HG03280 (cell line): ENCODE measurements at regions not wholly inside any gene's neighbourhood (a gene's known extent, or its start where the extent isn't known, plus 50 kb on each side); places are given as distances from the start of the nearest gene placed in this dataset.
"Not testable (repeated sequence)": the region's sequence is repeated elsewhere in the genome, so short reads cannot be mapped to it uniquely, and the experiment has no call there.

Experiments used
- ATAC-seq: cut with Tn5 transposase; IDR thresholded peaks from one replicate; pipeline ENCODE4 v1.9.1; 2021; ENCODE audit warnings: mild to moderate bottlenecking, moderate library complexity; ENCODE audit not compliant: unreplicated experiment

DNA sequence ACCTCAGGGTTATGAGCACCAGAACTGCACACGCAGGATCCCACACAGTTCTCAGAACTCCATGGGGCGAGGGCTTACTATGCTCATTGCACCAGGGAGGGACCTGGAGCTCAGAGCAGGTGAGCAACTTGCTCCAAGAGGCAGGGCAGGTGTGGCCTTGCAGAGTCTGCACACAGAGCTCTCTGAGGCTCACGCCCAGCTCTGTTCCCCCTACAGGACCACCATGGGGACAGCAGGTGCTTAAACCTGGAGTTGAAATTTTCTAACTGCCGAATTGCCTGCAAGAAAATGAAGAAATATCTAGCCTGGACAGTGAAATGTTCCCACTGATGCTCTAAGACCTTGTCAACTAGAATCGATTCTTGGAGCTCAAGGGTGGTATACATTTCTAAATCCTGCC is 49.9 kb upstream of the MSMB start:
- not testable (repeated sequence) for ATAC-seq

- ATAC-seq: no peak
These were observed 50.4 kb upstream of the MSMB start for GRCh38 chr10:46096446-46096845.

- ATAC-seq: no peak
These were observed 51.0 kb upstream of the MSMB start for GRCh38 chr10:46096909-46097575.

DNA sequence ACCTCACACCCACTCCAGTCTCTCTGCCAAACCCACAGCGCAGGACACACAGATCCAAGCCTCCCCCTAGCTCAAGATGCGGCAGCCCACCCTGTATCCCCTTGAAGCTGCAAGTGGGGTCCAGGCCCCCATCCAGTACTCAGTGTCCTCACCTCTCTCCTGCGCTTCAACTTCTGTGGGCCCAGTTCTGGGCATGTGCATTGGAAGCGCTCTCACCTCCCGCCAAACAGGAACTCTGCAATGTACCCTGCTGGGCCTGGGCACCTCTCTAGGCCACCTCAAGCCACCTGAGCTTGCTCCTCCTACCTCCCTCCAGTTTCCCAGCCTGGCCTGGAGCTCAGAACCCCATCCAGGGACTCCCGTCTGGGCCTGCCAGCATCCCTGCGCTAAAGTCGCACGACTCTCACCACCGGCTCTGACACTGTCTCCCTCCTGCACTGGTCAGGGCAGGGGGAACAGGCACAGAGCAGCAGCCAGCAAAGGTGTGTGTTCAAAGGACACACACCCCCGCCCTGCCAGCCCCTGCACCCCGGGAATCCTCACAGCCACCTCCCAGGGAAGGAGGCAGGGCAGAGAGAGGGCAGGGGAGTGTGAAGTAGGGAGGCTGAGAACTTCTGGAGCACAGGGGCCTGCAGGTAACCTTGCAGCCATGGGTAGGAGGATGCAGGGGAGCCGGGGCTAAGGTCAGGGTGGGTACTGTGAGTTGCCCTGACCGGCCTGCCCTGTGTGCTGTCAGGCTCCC is 51.7 kb upstream of the MSMB start:
- no peak for ATAC-seq

GRCh38 chr10:46098386-46098785 is 52.3 kb upstream of the MSMB start:
- no peak for ATAC-seq

GRCh38 chr10:46098925-46099324 is 52.9 kb upstream of the MSMB start:
- not testable (repeated sequence) for ATAC-seq

DNA sequence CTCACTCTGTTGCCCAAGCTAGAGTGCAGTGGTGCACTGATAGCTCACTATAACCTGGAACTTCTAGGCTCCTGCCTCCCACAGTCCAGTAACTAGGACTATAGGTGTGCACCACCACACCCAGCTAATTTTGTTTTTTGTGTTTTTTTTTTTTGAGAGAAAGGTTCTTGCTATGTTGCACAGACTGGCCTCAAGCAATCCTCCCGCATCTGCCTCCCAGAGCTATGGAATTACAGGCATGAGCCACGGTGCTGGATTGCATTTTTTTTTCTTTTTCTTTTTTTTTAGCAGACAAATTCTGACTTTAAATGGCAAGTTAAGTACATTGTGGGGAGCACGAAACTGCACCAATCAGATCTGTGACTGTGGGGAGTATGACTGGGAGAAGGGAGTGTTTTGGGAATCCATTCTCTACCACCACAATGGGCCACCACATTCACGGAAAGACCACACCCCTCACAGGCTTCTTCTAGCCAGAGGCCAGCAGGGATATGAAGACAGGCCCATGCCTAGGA is 58.1 kb upstream of the MSMB start:
- no peak for ATAC-seq

- ATAC-seq: not testable (repeated sequence)
These were observed 59.3 kb upstream of the MSMB start for GRCh38 chr10:46105416-46105815.

DNA sequence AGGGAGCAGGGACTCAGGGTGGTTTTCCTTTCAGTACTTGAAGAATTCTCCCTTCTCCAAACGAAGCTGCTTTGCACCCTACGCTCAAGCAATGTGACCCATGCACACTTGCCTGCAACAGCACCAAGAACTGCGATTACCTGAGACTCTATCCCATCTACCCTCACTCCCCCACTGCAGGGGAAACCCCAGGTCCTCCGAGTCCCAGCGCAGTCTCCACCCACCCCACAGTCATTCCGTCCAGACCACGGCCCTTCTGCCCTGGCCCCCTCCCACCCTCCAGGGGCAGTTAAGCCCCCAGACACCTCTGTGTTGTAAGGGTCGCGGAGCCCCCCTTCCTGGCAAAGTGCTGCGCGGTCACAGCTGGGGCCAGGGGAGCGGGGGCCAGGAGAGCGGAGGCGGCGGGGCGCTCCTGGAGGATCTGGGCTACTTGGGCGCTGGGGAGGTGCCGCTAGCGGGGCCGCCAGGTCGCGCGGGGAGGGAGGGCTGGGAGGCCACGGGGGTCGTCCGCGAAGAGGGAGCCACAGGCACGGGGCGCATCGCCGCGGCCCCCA is 59.9 kb upstream of the MSMB start:
- not testable (repeated sequence) for ATAC-seq

GRCh38 chr10:46106410-46107255 is 60.6 kb upstream of the MSMB start:
- peak; percentile 95 for ATAC-seq

DNA sequence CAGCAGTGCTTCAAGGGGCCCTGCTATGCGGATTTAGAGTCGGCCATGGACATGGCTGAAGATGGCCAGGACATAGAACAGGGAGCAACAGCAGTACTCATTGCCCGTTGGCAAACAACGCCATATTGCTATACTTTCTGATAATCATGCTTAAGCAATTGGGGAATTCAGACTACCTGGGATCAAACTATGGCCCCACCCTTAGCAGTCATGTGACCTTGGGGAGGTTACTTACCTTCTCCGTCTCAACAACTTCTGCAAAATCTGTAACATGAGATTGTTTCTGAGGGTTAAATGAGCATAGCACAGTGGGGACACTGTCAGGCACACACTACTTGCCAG is 62.1 kb upstream of the MSMB start:
- not testable (repeated sequence) for ATAC-seq

- not testable (repeated sequence) for ATAC-seq
These were observed 108.2 kb upstream of the MSMB start for GRCh38 chr10:46154271-46154670.

DNA sequence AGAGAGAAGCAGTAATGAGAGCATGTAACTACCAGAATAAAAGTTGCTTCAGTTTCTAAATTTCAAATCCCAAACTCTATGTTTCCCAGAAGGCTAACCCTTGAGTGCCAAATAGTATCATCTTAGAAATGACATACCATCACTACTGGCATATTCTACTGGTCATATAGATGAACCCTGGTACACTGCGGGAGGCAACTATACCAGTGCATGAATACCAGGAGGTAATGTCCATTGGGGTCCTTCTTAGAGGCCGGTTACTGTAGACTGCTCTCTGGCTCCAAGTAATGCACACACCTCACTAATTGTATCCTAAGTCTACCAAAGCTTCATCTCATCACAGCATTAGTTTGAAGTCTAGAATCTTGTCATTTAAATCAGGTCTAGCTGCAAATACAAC is 108.6 kb upstream of the MSMB start:
- not testable (repeated sequence) for ATAC-seq

DNA sequence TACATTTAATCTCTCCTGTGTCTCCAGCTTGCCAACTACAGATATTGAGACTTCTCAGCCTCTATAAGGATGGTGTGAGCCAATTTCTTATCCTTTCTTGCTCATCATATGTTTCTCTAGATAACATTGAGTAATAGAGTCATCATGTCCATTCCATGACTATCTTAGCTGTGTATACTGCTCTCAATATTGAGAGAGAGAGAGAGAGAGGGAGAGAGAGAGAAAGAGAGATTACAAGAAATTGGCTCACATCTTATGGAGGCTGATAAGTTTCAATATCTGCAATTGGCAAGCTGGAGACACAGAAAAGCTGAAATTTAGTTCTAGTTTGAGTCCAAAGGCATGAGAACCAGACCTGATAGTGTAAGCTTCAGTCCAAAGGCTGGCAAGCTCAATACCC is 110.8 kb upstream of the MSMB start:
- ATAC-seq: not testable (repeated sequence)

- ATAC-seq: no peak
These were observed 117.1 kb upstream of the ANTXRL start for GRCh38 chr10:46169736-46170135.

DNA sequence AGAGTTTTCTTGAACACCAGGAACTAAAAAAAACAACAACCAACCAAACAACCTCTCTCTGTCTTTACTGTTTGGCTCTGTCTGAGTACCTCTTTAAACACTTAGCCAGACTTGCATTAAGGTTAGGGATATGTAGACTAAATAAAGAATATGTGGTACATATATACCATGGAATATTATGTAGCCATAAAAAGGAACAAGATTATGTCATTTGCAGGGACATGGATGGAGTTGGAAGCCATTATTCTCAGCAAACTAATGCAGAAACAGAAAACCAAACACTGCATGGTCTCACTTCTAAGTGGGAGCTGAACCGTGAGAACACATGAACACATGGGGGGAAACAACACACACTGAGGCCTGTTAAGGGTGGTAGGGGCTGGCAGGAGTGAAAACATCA is 116.0 kb upstream of the ANTXRL start:
- no peak for ATAC-seq

- ATAC-seq: no peak
These were observed 115.1 kb upstream of the ANTXRL start for GRCh38 chr10:46171661-46172060.

GRCh38 chr10:46175296-46175695 is 111.5 kb upstream of the ANTXRL start:
- ATAC-seq: no peak

GRCh38 chr10:46175831-46176230 is 111.0 kb upstream of the ANTXRL start:
- no peak for ATAC-seq

- not testable (repeated sequence) for ATAC-seq
These were observed 99.4 kb upstream of the ANTXRL start for GRCh38 chr10:46187431-46187830.

DNA sequence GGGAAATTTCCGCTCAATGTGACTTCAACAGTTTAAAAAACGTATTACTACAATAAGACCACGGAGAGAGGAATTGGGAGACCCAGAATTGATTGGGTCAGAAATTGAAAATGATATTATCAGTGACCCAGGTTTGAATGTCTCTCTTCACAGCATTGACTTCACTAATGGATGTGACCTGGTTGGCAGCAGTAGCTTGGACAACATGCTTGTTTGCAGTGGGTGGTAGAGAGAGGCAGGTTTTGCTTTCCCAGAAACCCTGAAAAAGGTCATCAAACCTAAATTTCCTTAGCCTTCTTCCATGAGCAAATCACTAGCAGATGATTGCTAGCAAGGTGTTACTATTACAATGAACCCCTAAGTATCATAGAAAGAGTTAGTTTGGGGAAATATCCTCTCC is 89.7 kb upstream of the ANTXRL start:
- ATAC-seq: no peak
